ENCODE measurements at regions not wholly inside any gene's neighbourhood (a gene's known extent, or its start where the extent isn't known, plus 50 kb on each side); places are given as distances from the start of the nearest gene placed in this dataset.

GRCh38 chr2:217434180-217434975 is 568.4 kb downstream of the TNS1 start:
- peak; percentile 96 for DNase-seq

GRCh38 chr2:217433522-217433921 is 569.3 kb downstream of the TNS1 start:
- DNase-seq, result no peak

DNA sequence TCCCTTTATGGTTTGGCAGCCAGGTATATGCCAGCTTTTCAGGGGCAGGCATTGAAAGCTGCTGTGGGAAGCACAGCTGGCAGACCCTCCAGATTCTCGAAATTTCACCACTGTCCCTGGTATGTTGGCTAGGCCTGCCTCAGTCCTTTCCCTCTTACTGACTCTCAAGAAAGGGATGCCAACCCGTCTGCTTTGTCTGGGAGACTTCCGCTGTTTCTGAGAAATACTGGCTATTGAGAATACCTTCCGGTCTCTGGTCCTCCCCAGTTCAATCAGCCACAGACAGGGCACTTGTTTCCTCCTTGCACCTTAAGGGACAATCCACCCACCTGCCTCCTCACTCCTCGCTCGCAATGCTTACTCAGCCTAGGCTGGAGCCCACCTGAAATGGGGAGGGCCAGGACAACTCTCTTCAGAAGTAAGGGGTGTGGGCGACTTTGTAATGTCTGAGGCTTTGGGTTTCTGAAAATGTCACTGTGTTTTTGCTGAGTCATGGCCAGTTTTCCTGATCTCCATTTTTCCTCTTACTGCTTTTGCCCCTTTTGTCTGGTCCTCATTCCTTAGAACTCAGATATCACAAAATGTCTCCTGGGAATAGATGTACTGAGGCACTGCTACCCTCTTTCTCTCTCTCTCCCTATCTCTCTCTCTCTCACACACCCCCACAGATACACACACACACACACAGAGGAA is 571.1 kb downstream of the TNS1 start:
- DNase-seq, result no peak

- DNase-seq, result no peak
Observed at GRCh38 chr2:217430916-217431576, 571.2 kb upstream of the TNP1 start.

DNA sequence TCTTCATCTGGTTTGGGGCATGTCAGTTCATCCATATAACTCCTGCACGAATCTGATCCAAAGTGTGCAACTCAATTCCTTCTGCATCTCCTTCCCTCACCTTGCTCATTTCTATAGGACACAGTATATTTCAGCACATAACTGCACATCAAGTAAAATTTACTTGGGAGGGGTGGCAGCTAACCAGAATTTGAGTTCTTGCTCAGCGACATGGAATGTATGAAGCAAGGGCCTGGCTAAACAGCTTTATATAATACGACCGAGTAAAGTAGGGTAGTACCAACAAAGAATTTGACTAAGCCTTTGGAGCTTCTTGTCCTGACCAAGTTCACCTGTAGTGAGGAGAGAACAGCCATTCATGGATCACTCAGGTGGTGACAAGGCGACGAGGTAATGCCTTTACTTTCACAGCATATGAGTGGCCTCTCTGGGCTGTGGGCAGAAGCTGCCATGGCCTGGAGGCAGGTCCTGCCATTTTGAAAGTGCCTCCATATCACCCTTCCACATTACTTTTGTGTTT is 570.2 kb upstream of the TNP1 start:
- no peak for DNase-seq

DNA sequence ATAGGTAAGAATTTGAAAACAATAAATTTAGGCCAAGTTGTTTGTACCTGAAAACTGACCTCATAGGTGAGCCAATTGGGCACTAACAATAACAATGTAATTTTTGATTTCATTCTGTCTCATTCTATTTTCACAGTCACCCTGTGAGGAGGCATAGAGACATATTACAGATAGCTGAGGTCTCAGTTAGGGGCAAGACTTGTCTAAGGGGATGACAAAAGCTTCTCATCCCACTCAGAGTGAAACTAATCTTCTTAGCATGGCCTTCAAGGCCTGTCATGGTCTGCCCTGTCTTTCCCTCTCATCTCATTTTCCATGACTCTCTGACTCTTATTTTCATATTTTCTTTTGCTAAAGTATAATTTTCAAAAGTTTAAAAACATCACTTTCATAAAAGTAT is 562.0 kb upstream of the TNP1 start:
- DNase-seq, result no peak

DNA sequence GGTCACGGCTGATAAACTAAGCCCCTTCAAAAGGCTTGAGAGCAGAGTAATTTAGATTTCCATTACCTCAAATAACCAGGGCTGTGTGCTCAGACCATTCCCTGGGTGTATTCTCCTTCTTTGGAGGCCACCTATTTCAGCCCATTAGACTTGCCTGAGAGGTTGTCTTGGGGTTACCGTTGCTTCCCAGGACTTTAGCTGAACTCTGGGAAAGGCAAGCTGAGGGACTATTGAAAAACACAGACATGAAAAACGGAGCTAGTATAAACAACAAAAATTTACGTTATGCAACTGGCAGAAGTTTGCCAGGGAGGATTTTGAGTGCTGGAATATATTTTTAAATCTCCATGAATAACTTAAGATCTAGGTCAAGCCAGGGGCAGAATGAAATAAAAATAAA is 561.0 kb upstream of the TNP1 start:
- no peak for DNase-seq

DNA sequence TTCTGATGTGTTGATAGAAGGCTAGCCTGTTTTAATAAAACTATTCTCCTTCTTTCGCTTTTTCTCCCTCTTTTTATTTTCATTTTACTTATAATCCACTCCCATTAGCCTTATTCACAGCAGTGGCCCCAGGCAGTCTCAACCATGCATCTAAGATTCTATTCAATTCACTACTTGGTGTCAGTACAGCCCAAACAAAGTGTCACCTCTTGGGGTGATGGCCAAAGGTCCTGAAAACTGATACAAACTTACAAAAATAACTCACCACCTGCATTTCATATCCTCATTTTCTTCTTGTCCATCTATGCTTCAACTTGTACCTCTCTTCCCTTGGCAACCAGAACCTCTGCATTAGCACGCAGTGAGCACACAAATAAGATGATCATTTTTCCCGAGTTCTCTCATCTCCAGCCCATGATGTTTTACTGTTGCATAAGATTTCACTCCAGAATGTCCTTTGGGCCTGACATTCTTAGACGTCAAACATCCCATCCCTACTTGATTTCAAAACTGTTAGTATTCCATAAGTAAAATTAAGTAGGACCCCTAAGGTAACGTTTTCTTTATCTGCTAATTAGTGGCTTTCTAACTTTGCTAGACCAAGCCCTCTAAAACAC is 559.3 kb upstream of the TNP1 start:
- no peak for DNase-seq

GRCh38 chr2:217418544-217418943 is 558.7 kb upstream of the TNP1 start:
- no peak for DNase-seq

DNA sequence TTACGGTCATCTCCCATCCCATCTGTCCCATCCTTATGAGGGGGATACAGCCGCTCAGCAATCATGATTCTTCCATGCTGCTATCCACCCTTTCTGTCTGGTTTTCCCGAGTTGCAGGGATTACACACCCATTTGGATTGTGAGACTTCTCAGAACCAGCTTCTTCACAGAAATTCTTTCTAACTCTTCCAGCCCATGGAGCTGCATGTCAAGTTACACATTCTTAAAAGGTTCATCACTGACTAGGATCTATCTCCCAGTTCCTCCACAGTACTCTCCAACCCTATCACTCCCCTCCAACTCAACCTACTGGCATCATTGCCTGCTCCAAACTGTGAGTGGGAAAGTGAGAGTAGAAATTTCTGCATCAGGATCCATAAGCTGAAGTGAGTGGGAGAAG is 558.2 kb upstream of the TNP1 start:
- DNase-seq, result no peak

- DNase-seq, result no peak
Observed at GRCh38 chr2:217417536-217417935, 557.7 kb upstream of the TNP1 start.

GRCh38 chr2:217415316-217415715 is 555.5 kb upstream of the TNP1 start:
- DNase-seq, result no peak

GRCh38 chr2:217414429-217414828 is 554.6 kb upstream of the TNP1 start:
- no peak for DNase-seq

GRCh38 chr2:217413193-217413592 is 553.3 kb upstream of the TNP1 start:
- no peak for DNase-seq

DNA sequence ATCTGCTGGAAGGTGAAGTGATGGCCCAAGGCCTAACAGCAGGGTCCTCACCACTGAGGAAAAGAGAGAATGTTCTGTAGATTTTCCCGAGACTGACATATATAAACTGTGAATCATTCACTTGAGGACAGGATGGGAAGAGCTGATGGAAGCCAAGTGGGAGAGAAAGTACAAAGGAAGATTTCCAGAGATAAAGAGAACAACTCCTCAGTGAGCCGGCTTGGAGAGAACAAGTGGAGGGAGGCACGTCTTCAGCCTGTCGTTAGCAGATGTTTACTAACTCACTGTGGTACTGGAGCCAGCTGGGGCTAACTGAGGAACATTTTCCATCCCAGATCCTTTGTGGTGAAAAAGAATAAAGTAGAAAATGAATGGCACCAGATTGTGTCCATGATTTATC is 552.9 kb upstream of the TNP1 start:
- no peak for DNase-seq

GRCh38 chr2:217412277-217412676 is 552.4 kb upstream of the TNP1 start:
- DNase-seq, result no peak

DNA sequence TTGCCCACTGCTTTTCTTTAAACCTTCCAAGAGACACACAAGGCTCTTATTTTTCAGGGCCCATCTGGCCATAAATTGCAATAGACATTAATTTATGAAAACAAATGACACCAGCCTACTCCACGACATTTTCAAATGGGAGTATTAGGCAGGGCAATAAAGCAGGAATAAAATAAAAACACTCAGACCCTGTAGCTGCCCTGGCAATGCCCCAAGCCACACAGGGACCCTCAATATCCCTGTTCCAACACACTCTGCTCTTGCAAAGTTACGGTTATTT is 550.8 kb upstream of the TNP1 start:
- DNase-seq, result no peak

DNA sequence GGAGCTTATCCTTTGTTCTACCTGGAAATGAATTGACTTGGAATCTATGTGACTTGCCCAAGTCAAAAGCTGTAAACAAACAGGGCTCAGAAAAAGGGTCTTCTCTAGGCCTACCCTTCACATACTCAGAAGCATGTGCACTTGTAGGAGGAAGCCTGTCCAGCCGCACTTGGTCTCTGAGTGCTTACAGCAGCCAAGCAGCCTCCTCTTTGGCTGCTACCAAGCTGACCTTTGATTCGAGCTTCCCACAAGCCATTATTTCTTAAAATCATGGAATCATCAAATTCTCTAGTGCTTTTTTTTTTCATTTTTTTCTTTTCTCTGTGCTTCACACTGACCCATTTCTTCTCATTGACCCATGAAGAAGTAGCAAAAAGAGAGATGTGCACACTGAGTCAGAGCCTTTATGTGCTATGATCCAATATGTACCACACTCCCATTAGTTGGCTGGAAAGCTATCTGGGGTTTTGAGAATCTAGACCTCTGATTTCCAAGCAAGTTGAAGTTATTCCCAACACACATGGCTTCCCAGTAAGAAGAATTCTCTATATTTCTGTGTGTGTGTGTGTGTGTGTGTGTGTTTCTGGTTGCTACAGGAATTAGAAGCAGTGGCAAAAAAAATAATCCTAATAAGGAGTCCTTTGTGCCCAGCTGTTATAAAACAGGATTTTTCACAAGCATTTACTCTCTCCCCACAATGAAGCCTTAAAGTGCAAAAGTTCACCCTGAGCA is 550.3 kb upstream of the TNP1 start:
- peak; percentile 46 for DNase-seq

DNA sequence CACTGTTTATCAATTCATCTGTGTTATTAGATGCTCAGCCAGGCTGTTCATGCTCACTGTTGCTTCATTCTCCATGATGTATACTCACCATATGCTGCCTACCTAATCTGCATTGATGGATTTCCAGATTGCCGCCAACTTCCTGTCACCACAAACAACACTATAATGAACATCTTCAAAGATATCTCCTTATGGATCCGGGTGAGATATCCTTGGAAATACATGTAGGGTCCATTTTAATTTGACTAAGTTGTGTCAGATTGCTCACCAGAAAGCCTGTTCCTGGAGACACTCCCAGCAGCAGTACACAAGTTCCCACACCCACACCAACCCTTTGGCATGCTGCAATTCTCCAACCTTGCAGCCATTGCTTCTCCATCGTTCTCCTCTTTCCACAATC is 547.5 kb upstream of the TNP1 start:
- no peak for DNase-seq

DNA sequence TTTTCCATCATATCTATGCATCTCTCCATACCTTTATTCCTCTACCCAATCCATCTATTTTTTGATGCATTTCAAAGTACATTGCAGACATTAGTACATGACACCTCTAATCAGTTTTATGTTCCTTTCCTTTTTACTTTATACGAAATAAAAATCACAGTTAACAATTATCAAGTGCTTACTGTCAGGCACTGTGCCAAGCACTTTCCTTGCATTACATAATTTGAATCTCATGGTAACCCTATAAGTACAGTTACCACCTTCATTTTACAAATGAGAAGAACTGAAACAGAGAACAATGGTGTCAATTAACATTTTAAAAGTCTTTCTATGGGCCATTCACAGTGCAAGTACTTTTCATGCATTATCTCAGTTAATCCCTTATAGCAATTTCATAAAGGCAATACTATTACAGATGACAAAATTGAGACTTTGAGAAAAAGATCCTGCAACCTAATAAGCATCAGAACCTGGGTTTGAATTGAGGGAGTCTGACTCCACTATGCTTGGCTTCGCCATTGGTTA is 544.4 kb upstream of the TNP1 start:
- no peak for DNase-seq

GRCh38 chr2:217402761-217403383 is 543.0 kb upstream of the TNP1 start:
- DNase-seq, result peak; percentile 73

DNA sequence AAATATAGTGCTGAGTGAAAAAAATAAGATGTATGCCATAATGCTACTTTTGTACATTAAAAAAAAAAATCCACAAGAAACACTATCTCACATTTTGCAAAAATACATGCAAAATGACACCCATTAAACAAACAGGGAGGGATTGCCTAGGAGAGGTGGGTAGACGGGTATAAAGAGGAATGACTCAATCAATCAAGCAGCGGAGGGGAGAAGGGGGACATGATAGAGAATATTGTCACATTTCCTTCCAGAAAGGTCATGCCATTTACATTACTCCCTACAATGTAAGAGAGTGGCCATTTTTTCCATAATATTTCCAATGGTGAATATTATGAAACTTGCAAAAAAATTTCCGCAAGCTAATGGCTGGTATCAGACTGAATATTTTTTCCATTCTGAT is 542.3 kb upstream of the TNP1 start:
- DNase-seq, result no peak
